NCI-H1694 treated with DMSO at 0.1 percent for 48 hours (cell line): ENCODE measurements at regions not wholly inside any gene's neighbourhood (a gene's known extent, or its start where the extent isn't known, plus 50 kb on each side); places are given as distances from the start of the nearest gene placed in this dataset.
"Not testable (repeated sequence)": the region's sequence is repeated elsewhere in the genome, so short reads cannot be mapped to it uniquely, and the experiment has no call there.

Source experiments
- DNase-seq: peaks from one replicate; lab custom pipeline; 2025; lab: John Stamatoyannopoulos, UW

- DNase-seq = no peak
These were observed 128.0 kb downstream of the SPATA31D1 start for GRCh38 chr9:82116556-82116955.

- DNase-seq = peak; percentile 51
These were observed 128.6 kb downstream of the SPATA31D1 start for GRCh38 chr9:82117026-82117811.

- DNase-seq = no peak
These were observed 134.2 kb downstream of the SPATA31D1 start for GRCh38 chr9:82122731-82123130.

- DNase-seq = no peak
These were observed 135.5 kb downstream of the SPATA31D1 start for GRCh38 chr9:82124090-82124489.

DNA sequence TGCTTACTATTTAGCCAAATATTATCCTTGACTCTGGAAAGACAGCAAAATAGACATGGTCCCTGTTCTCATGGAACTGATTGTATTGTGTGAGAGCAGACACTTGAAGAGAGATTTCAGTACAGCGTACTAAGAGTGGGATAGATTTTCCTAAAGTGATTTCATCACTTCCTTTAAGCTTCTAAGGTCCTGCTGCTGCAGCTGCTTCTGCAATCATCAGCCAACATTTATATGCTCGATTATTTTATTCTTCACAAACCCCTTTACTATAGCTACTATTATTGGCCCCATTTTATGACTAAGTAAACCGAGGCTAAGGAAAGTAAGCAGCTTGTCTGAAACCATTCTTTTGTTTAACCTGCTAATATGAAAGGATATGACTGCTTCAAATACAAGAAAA, 137.7 kb downstream of the SPATA31D1 start:
- DNase-seq = no peak

DNA sequence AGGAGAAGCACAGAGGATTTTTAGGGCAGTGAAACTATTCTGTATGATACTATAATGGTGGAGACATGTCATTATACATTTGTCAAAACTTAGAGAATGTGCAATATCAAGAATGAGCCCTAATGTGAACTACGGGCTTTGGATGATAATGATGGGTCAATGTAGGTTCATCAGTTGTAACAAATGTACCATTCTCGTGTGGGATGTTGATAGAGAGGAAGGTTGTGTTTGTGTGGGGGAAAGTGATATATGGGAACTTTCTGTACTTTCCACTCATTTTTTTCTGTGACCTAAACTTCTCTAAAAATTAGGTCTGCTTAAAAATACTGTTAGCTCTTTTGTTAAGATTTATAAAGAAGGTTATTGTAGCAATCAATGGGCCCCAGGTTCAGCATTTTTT, 138.9 kb downstream of the SPATA31D1 start:
- DNase-seq = no peak

DNA sequence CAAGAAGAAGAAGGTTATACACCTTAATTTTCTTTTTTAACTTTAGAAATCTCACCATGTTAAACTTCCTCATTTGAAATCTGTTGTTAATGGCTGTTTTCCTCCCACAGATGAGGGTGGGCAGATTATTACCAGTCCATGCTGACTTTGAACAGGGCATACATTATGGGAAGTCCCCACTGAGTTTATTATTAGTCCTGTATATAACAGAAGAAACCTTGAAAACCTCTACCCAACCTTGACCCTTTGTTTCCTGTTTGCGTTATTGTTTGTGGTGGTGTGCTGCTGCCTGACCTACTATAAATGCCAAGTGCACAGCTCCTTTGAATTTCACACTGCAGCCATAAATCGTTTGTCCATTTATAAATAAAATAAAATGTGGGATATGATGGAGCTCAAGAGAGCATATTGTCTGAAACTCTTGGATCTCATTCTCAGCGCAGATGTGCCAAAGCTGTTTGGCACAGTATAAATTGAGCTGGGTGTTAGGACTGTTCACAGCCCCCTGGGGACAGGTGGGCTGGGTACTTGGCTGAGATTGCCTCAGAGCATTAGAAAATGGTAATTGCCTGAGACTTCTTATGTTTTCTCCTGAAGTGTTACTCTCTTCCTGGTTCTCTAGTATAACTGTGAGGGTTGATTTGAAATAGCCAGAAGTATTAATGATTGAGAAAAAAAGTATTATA, 139.6 kb downstream of the SPATA31D1 start:
- peak; percentile 73 for DNase-seq

- no peak for DNase-seq
These were observed 141.1 kb downstream of the SPATA31D1 start for GRCh38 chr9:82129708-82130107.

GRCh38 chr9:82130331-82131042, 141.9 kb downstream of the SPATA31D1 start:
- no peak for DNase-seq

DNA sequence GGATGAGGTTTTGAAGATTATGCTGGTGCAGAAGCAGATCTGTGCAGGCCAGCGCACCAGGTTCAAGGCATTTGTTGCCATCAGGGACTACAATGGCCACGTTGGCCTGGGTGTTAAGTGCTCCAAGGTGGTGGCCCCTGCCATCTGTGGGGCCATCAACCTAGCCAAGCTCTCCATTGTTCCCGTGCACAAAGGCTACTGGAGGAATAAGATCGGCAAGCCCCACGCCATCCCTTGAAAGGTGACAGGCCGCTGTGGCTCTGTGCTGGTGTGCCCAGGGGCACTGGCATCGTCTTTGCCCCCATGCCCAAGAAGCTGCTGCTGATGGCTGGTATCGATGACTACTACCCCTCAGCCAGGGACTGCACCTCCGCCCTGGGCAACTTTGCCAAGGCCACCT, 142.5 kb downstream of the SPATA31D1 start:
- DNase-seq = no peak

DNA sequence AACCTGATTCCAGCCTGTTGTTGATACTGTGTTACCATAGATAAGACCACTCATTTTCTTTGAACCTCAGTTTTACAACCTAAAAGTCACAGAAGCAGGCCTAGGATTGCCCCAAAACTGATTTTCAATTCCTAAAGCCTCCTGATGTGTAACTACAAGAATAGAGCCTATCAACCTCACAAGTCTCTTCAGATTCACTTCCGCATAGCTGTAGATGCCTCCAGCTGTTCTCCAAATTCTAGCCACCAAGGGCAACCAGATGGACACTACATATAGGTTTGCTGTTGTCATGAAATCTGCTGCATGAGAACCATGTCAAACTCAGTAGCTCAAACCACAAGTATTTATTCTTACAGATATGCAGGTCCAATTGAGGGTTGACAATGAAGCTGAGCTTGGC, 143.5 kb downstream of the SPATA31D1 start:
- DNase-seq = no peak

DNA sequence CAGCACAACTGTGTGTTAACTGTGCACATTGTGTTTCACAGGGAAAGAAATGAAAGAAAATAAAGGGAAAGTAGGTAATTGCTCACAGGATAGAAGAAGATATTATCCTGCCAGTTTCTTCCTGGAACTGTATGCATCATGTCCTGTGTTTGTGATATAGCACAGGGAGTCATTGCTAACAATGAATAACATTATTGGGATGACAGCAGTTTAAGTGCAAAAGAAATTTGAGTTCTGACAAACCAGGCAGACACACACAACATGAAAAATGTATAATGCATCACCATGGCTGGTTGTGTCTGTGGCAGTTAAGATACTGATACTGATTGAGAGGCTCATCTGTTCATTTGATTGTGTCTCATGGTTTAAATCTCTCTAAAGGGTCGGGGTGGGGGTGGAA, 145.4 kb downstream of the SPATA31D1 start:
- no peak for DNase-seq

- DNase-seq = no peak
These were observed 146.5 kb downstream of the SPATA31D1 start for GRCh38 chr9:82135106-82135505.

DNA sequence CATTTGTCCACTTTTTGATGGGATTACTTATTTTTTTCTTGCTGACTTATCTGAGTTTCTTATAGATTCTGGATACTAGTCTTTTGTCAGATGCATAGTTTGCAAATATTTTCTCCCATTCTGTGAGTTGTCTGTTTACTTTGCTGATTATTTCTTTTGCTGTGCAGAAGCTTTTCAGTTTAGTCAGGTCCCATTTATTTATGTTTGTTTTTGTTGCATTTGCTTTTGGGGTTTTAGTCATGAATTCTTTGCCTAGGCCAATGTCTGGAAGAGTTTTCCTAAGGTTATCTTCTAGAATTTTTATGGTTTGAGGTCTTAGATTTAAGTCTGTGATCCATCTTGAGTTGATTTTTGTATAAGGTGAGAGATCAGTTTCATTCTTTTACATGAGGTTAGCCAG, 149.5 kb downstream of the SPATA31D1 start:
- not testable (repeated sequence) for DNase-seq

DNA sequence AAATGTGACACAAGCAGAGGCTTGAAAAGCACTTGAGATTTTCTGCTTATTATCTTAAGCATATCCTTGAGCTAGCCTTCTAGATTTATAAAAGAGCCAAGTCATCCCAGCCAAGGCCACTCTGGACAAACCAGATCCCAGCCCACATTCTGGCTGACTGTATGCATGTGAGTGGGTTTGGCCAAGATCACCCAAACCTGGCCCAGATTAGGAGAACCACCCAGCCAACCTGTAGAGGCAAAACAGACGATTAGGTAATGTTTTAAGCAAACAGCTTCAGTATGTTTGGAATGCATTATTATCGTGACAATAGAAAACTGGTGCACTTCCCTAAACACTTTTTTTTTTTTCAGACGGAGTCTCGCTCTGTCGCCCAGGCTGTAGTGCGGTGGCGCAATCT, 151.9 kb downstream of the SPATA31D1 start:
- DNase-seq = no peak

- DNase-seq = no peak
These were observed 156.2 kb downstream of the SPATA31D1 start for GRCh38 chr9:82144803-82145202.

GRCh38 chr9:82146677-82147076, 158.1 kb downstream of the SPATA31D1 start:
- DNase-seq = no peak

DNA sequence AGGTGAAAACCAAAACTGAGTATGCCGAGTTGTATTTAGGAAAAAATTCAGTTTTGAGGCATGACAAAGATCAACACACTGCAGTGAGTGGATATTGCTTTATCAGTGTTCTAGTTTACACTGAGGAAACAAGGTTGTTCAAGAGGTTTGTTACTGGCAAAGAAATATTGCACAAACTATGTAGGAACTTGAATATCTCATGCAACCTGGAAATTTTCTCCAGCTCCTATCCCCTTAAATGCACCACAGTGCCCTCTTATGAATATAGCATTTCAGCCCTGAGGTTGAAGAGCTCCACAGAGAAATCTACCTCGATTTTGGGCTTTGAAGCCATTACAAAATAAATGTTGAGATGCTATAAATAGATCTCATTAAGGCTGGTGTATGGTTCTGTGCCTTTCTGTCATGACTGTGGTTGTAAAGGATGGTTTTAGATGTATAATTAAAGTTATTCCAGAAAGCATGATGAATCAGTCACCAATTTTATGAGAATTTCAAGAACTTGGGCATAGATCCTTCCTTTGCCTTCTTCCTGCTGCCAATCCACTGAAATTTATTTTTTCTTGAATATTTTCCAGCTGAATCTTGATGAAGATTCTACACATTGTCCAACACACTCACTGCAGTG, 159.3 kb downstream of the SPATA31D1 start:
- no peak for DNase-seq

DNA sequence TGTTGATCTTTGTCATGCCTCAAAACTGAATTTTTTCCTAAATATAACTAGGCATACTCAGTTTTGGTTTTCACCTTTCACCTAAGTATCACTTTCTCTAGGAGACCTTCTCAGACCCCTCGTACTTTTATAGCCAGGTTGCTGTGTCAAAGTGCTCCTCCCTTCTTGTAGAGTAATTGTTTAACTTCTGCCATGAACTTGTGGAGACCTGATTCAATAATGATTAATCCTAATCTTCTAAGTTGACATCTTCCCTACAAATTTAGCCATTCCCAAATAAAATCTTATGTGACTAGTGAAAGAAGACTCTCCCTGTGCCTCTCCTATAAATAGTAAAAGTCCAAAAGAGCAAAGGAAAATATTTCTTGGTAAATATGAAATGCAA, 159.8 kb downstream of the SPATA31D1 start:
- no peak for DNase-seq

GRCh38 chr9:82148901-82149461, 160.4 kb downstream of the SPATA31D1 start:
- DNase-seq = peak; percentile 45

- peak; percentile 87 for DNase-seq
These were observed 161.0 kb downstream of the SPATA31D1 start for GRCh38 chr9:82149501-82149946.

GRCh38 chr9:82152181-82152580, 163.6 kb downstream of the SPATA31D1 start:
- DNase-seq = no peak
